GM19328 (cell line): ENCODE measurements at regions not wholly inside any gene's neighbourhood (a gene's known extent, or its start where the extent isn't known, plus 50 kb on each side); places are given as distances from the start of the nearest gene placed in this dataset.
"Not testable (repeated sequence)": the region's sequence is repeated elsewhere in the genome, so short reads cannot be mapped to it uniquely, and the experiment has no call there.

ENCODE experiments used
- ATAC-seq: cut with Tn5 transposase; IDR thresholded peaks from one replicate; pipeline ENCODE4 v1.9.1; 2021; ENCODE audit warnings: mild to moderate bottlenecking, moderate library complexity; ENCODE audit not compliant: unreplicated experiment

DNA sequence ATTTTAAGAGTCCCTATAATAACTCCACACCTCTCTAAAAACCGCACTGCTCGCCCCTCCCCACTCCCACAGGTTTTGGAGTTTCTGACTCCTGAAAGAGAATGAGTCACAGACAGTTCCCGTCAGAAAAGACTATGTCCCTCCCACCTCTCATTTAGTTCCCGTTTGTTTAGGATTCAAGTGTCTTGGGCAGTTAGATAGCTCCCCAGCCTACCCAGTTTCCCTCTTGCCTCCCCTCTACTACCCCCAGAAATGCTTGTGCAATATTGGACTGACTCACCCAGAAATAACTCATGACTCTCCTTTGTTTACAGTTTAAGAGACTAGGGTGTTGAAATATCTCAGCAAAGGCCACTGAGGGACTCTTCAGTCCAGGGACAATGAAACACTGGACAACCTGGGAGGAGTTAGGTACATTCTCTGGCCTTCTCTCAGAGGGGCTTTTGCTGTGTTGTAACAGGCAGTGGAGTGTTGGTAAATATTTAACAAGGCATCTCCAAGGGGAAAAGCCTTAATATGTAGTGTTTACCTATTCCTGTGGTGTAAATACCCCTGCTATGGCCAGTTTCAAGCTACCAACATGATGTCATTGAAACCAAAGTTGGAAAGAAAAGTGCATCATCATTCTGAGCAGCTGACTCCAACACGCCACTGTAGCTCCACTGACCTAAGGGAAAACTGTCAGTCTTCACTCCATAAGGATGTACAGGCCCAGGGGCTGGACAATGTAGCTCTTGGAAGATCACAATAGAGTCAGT is 96.1 kb upstream of the CHD2 start:
- ATAC-seq = no peak

DNA sequence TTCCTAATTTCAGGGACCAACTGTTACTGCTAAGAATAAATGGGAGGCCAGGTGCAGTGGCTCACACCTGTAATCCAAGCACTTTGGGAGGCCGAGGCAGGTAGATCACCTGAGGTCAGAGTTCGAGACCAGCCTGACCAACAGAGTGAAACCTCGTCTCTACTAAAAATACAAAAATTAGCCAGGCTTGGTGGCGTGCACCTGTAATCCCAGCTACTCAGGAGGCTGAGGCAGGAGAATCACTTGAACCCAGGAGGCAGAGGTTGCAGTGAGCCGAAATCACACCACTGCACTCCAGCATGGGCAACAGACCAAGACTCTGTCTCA is 95.6 kb upstream of the CHD2 start:
- not testable (repeated sequence) for ATAC-seq

DNA sequence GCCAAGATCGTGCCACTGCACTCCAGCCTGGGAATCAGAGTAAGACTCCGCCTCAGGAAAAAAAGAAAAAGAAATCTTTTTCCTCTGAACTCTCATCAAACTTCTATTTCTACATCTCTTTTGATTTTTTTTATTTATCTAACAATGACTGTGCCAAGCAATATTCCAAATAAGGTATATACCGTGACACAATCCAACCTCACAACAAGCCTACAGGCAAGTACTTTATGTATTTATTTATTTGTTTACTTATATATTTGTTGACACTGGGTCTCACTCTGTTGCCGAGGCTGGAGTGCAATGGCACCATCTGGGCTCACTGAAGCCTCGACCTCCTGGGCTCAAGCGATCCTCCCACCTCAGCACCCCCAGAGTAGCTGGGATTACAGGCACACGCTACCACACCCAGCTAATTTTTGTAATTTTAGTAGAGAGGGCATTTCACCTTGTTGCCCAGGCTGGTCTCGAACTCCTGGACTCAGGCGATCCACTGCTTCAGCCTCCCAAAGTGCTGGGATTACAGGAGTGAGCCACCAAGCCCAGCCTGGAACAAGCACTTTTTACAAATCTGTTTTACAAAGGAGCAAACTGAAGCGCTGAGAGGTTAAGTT is 94.9 kb upstream of the CHD2 start:
- ATAC-seq = no peak

DNA sequence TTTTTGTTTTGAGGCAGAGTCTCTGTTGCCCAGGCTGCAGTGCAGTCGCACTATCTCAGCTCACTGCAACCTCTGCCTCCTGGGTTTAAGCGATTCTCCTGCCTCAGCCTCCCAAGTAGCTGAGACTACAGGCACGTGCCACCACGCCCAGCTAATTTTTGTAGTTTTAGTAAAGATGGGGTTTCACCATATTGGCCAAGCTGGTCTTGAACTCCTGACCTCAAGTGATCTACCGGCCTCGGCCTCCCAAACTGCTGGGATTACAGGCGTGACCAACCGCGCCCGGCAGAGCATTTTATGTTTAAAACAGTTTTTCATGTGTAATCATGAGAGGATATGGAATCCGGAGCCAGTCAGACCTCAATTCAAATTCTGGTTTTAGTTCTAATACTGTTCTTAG is 94.0 kb upstream of the CHD2 start:
- not testable (repeated sequence) for ATAC-seq

DNA sequence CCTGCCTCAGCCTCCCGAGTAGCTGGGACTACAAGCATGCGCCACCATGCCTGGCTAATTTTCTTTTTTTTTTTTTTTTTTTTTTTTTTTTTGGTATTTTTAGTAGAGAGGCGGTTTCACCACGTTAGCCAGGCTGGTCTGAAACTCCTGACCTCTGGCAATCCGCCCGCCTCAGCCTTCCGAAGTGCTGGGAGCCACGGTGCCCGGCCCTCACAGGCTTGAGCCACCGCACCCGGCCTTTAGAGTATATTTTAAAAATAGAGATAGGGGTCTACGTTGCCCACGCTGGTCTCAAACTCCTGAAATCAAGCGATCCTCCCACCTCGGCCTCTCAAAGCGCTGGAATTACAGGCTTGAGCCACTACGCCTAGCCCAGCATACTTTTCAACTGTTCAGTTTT is 93.4 kb upstream of the CHD2 start:
- ATAC-seq = no peak

DNA sequence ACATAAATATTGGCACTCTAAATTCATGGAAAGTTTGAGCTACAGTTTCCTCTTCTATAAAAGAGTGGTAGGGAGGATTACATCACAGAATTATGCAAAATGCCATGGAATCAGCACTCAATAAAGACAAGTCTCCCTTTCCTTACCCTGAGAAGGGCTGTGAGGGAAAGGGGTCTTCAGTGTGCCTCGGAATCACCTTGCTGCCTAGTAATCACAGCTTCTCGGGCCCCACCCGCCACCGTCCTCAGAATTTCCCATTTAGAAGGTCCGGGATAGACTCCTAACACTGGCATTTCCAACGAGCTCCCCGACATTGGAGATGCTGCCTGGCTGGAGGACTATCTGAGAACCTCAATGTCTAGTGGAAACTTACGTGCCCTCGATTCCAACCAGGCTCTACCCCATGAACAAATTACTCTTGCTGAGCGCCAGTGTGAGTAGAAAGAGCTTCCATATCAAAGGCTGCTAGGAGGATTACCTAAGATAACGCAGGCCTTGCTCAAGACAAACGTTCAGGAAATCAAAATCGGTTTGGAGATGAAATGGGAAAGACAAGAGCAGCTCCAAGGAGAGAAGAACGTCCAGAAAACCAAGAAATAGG is 92.1 kb upstream of the CHD2 start:
- ATAC-seq = no peak

DNA sequence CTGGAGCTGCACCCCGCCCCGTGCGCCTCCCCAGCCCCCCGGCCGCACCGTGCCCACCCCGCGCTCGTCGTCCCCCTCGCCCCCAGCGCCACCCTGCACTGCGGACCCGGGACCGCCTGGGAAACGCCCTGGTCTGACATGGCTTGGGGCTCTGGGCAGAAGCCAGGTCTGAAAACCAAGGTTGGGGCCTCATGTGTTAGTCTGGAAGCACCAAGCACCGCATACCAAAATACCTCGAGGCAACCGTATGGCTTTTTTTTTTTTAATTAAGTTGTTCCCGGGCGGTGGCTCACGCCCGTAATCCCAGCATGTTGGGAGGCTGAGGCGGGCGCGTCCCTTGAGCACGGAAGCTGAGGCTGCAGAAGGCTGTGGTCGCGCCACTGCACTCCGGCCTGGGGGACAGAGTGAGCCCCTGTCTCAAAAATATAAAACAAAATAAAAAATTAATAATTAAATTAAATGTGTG is 91.5 kb upstream of the CHD2 start:
- ATAC-seq = peak; percentile 18

DNA sequence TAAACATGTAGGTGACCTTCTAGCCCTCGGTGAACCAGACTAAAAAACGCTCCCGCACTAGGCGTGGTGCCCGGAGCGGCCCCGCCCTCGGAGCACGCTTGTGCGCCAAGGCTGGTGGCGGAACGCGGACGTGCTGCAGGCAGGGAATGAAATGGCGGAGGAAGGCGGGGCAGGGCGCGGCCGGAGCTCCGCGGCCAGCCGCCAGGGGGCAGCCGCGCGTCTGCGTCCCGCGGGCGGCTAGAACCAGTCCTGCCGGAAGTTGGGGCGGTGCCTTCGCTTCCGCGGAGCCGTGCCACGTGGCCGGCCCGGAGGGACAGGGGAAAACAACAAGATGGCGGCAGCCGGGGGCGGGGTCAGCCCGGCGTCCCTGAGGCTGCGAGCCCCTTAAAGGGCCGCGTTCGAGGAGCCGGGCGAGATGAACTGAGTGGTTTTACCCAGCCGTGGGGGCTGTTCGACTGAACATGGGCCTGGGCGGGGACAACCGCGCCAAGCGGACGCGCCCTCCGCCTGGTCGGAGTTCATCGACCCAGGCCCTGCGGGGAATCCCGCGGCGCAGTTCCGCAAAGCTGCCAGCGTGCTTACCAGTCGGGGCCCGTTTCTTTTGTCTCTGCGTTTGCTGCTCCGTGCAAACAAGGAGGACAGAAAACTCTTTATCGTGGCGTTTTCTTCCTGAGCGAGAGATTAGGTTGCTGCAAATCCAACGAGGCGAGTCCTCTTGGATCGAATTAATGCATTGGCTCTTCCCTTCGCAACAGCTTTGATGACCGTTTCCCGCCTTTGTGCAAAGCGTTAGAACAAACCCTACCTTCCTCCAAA is 90.9 kb upstream of the CHD2 start:
- ATAC-seq = peak; percentile 83

DNA sequence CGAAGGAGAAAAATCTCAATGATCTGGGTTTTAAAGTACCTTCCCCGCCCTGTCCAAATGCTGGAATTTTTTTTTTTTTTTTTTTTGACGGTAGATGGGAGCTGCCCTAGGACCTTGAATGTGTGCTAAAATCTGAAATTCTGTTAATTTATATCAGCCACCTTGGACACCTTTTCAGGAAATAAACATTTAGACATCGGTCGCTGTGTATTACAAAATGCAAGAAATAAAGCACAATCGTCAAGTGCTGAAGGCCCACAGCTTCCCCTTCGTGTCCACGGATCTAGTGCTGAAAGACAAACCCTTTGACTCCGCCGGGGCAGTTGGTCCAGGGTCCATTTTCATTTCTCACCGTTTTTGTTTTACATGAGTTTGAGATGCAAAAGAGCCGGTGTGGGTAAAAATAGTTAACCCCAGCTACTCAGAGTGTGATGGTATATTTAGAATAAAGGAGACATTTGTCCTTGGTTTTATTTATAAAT is 90.2 kb upstream of the CHD2 start:
- ATAC-seq = no peak

DNA sequence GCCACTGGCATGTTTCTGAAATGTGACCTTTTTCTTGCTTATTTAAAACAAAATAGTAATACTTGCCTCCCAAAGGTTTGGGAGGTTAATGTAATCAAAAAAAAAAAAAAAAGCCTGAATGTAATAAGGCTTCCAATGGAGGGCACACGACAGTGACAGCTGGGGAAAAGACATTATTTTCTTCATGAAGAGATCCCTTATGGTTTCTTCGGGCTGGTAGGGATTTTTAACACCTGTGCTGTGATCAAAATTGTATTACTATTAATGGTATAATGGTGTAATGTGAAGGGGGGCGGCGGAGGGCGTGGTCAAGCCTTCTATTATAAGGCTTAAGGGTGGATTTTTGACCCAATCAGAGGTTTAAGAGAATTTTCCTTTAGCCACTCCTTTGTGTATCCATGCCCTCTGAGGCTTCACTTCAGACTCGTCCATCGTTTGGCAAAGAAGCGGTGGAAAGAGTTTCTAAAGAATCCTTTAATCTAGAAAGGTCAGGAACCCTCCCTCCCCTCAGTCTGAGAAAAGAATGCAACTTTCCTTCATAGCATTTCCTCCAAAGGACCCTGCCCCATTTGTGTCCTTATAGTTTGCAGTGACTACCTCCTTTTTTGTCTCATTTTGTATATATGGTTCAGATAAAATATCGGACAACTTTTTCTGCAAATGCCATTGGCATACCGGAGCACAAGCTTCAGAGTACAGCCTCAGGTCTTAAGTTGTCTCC is 89.5 kb upstream of the CHD2 start:
- no peak for ATAC-seq

DNA sequence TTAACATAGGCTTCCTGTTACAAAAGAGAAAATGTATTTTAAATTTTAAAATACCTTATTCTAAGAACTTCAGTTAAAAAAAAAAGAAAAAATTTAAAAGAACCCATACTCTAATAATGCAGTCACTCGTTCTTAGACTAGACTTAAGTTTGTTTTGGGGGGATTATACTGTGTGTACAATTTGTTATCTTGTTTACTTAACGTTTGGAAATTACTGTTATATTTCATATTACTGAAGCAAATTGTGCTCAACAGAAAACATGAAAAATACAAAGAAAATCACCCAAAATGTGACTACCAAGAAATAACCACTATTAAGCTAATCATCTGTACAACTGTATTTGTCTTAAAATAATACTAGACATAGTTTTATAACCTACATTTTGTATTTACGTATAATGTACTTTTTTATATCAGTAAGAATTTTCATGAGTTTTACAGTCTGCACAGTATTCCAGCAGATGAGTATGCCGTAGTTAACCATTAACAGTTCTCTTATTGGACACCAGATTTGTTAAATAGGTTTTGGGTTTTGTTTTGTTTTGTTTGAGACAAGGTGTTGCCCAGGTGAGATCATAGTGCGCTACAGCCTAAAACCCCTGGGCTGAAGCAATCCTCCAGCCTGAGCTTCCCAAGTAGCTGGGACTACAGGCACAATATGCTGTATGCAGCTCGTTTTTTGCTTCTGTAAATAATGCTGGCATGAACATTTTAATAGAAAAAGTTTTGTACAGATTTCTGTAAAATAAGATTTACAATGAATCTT is 88.8 kb upstream of the CHD2 start:
- ATAC-seq = no peak

DNA sequence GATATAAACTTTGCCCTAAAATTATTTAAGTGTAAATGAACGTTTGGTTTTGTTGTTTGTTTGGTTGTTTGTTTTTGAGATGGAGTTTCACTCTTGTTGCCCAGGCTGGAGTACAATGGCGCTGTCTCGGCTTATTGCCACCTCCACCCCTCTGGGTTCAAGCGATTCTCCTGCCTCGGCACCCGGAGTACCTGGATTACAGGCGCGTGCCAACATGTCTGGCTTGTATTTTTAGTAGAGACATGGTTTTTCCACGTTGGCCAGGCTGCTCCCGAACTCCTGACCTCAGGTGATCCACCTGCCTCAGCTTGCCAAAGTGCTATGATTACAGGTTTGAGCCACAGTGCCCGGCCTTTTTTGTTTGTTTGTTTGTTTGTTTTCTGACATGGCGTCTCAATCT is 87.9 kb upstream of the CHD2 start:
- no peak for ATAC-seq

DNA sequence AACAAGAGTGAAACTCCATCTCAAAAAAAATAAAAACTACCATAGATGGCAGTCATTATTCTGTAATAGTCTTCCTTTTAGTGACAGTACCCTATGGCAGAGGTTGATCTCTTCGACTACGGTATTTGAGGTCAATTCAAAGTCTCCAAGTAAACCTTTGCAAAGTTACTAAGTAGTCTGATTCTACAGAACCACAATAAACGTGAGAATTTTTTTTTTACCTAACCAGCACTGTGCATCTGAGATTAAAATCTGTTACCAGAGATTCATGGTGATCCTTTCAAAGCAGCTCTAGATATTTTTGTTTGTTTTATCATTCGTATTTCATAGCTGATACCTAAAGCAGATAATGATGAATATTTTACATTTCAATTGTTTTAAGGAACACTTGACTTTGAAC is 86.6 kb upstream of the CHD2 start:
- no peak for ATAC-seq

DNA sequence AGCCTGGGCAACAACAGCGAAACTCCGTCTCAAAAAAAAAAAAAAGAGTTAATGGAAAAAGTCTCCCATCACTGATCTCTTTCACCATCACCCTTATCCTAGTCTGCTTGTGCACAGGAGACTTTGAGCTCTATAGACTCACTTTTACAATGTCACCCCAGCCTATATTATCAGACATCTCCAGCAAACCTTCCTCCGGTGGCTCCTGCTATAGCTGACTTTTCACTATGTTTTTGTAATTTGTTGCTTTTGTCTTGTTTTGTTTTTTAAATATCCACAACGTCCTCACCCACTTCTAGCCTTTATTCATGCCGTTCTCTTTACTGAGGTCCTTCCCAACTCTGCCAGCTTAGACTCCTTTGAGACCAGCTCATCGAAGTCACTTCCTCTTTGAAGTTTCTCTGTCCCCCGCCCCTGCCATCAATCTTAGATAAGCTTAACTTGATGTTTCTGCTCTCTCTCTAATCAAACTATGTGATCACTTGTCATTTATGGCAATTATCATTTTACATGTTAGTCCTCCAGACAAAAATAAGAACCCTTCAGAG is 82.7 kb upstream of the CHD2 start:
- no peak for ATAC-seq

DNA sequence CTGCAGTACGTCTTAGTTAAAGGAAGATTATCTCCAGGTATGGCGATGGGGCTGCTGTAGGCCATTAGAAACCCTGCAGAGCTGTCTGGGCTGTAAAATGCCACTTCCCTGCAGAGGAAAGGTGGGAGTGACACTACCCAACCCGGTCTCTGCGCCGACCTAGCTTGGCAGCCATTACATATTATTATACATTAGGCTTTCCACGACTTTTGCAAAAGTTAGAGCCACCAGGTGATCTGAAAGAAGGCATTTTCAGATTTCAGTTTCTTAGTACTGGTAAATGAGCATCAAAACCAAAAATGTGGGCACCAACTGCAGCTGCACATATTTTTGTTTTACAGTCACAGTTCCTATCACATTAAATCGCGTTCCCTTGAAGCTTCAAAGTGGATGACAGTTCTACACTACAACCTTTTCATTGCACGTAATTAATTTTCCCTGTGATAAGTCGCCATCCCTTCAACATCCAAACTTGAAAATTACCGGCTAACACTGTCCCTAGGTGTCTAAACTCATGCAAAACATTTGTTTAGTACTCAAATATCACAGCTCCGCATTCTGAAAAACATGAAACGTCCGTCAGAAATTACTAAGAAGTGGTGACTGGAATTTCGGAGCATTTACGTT is 81.4 kb upstream of the CHD2 start:
- ATAC-seq = no peak

DNA sequence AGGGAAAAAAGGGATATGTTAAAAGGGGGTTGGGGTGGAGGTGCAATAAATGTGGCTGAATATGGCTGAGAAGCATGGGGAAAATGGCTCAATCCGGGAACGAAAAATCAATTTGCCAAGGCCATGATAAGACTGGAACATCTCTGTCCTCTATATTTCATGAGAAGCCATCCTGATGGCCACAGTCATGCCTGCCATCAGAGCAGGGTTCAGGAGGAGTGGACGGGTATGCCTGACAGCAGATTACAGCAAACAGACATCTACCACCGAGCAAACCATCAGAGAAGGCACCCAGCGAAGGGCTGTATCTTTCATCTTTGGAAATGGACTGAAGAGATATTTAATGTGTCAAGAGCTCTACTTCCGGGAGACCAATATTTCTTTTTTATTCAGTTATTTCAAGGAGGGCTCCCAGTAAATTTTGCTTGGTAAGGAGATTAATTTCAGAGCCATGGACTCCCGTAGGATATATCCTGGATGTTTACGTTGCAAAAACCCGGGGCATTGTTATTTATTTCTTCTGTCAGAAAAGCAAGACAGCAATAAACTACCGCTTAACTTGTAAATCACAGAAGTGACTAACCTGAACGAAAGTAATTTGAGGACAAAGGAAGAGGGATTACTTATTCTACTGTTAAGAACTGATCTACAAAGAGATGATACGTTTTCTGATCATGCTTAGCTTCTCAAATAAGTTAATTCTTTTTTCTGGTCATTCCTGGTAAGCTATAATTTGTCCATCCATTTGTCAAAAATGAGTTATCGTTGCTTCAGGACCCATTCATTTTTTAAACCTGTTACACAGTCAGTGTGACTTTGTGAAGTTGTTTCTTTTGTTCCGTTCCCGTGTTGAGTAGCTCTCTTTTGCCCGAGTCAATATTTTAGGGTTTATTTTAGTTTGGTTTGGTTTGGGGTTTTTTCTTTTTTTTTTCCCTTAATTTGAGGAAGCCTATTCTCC is 80.6 kb upstream of the CHD2 start:
- ATAC-seq = no peak

DNA sequence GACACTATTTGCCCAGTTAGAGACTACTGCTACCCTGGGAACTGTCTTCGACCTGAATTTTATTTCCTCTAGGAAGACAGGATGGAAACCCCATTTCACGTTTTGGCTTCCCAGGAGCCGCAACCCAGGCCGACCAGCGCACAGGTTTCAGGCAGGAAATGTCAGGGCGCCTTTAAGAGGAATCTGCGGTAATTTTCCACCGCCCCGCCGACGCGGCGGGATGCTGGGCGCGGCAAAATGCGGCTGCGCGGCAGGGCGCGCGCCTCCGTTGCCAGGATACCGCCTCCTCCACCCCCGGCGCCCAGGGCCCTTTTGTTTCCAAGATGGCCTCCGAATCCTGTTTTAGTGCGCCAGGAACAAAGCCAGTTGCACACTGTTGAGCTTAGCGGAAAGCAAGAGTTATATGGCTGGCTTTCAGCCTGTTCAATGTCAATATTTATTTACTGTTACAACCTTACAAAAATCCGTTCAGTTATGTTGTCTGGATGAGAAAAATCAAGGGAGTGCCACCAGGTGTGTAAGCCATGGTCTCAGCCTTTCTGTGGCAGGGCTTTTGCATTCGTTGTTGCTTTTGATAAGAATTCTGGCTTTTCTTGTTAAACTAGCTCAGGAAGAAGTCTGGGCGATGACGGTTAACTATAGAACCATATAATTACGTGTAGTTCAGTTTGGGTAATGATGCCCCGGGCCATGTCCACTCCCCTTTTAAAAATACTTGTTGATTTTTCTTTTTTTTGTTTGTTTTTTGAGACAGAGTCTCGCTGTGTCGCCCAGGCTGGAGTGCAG is 79.7 kb upstream of the CHD2 start:
- peak; percentile 74 for ATAC-seq
